NCI-H2227 treated with DMSO at 0.1 percent for 48 hours (cell line): ENCODE measurements at regions not wholly inside any gene's neighbourhood (a gene's known extent, or its start where the extent isn't known, plus 50 kb on each side); places are given as distances from the start of the nearest gene placed in this dataset.

Experiments
- DNase-seq: peaks from one replicate; lab custom pipeline; 2025; lab: John Stamatoyannopoulos, UW

- no peak for DNase-seq
These were observed 57.6 kb upstream of the CABLES1 start for GRCh38 chr18:23077493-23078256.

GRCh38 chr18:23085066-23085465 lies 50.2 kb upstream of the CABLES1 start:
- peak; percentile 66 for DNase-seq
